ENCODE measurements at regions not wholly inside any gene's neighbourhood (a gene's known extent, or its start where the extent isn't known, plus 50 kb on each side); places are given as distances from the start of the nearest gene placed in this dataset.

GRCh38 chr13:74215420-74215819 lies 81.2 kb upstream of the KLF12 start:
- TF ChIP-seq KLF15 (CRISPR knock-in tag; IDR thresholded peaks at IDR 0.05; ENCODE audit: borderline replicate concordance) (no peak), FOXK1 (CRISPR knock-in tag; IDR thresholded peaks at IDR 0.05; ENCODE audit: borderline replicate concordance, low read depth) (no peak), MAFK (conservative IDR thresholded peaks at IDR 0.05 in 1 of 2, IDR thresholded peaks at IDR 0.05 in 1 of 2; ENCODE audit: low read length in 2 of 2) (no peak), ZNF326 (CRISPR knock-in tag; IDR thresholded peaks at IDR 0.05; ENCODE audit: borderline replicate concordance) (no peak), ZBTB1 (CRISPR knock-in tag; IDR thresholded peaks at IDR 0.05; ENCODE audit: borderline replicate concordance) (no peak), ZNF598 (CRISPR knock-in tag; IDR thresholded peaks at IDR 0.05; ENCODE audit: borderline replicate concordance) (no peak), ARNT (IDR thresholded peaks at IDR 0.05) (no peak), ZFX (CRISPR knock-in tag; IDR thresholded peaks at IDR 0.05; ENCODE audit: low read depth) (no peak), ZNF224 (CRISPR knock-in tag; IDR thresholded peaks at IDR 0.05) (no peak), ZNF615 (CRISPR knock-in tag; IDR thresholded peaks at IDR 0.05; ENCODE audit: borderline replicate concordance) (no peak), NFIC (IDR thresholded peaks at IDR 0.05; ENCODE audit: low read length) (no peak)
- TF ChIP-seq, protein P1, sequence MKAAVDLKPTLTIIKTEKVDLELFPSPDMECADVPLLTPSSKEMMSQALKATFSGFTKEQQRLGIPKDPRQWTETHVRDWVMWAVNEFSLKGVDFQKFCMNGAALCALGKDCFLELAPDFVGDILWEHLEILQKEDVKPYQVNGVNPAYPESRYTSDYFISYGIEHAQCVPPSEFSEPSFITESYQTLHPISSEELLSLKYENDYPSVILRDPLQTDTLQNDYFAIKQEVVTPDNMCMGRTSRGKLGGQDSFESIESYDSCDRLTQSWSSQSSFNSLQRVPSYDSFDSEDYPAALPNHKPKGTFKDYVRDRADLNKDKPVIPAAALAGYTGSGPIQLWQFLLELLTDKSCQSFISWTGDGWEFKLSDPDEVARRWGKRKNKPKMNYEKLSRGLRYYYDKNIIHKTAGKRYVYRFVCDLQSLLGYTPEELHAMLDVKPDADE (CRISPR knock-in tag; IDR thresholded peaks at IDR 0.05) = no peak
- TF ChIP-seq, protein P2, sequence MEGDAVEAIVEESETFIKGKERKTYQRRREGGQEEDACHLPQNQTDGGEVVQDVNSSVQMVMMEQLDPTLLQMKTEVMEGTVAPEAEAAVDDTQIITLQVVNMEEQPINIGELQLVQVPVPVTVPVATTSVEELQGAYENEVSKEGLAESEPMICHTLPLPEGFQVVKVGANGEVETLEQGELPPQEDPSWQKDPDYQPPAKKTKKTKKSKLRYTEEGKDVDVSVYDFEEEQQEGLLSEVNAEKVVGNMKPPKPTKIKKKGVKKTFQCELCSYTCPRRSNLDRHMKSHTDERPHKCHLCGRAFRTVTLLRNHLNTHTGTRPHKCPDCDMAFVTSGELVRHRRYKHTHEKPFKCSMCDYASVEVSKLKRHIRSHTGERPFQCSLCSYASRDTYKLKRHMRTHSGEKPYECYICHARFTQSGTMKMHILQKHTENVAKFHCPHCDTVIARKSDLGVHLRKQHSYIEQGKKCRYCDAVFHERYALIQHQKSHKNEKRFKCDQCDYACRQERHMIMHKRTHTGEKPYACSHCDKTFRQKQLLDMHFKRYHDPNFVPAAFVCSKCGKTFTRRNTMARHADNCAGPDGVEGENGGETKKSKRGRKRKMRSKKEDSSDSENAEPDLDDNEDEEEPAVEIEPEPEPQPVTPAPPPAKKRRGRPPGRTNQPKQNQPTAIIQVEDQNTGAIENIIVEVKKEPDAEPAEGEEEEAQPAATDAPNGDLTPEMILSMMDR (CRISPR knock-in tag; IDR thresholded peaks at IDR 0.05) = peak; percentile 53
- TF ChIP-seq, protein P3, sequence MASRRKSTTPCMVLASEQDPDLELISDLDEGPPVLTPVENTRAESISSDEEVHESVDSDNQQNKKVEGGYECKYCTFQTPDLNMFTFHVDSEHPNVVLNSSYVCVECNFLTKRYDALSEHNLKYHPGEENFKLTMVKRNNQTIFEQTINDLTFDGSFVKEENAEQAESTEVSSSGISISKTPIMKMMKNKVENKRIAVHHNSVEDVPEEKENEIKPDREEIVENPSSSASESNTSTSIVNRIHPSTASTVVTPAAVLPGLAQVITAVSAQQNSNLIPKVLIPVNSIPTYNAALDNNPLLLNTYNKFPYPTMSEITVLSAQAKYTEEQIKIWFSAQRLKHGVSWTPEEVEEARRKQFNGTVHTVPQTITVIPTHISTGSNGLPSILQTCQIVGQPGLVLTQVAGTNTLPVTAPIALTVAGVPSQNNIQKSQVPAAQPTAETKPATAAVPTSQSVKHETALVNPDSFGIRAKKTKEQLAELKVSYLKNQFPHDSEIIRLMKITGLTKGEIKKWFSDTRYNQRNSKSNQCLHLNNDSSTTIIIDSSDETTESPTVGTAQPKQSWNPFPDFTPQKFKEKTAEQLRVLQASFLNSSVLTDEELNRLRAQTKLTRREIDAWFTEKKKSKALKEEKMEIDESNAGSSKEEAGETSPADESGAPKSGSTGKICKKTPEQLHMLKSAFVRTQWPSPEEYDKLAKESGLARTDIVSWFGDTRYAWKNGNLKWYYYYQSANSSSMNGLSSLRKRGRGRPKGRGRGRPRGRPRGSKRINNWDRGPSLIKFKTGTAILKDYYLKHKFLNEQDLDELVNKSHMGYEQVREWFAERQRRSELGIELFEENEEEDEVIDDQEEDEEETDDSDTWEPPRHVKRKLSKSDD (CRISPR knock-in tag; IDR thresholded peaks at IDR 0.05; ENCODE audit: low read depth) = no peak
